Cardiac fibroblast (primary cell): ENCODE measurements at regions not wholly inside any gene's neighbourhood (a gene's known extent, or its start where the extent isn't known, plus 50 kb on each side); places are given as distances from the start of the nearest gene placed in this dataset.
A peak's percentile ranks its signal among the peaks of the same experiment; 100 is the strongest.

Source experiments
- DNase-seq, 2 donors: peaks; one replicate each; pipeline versions ENCODE4 v3.0.0 to v3.0.0-alpha.2; 2010; ENCODE audit warnings: low read depth in 2 of 2
- H3K4me3 ChIP-seq, 2 donors: replicated peaks in 1 of 2; 1 replicate in 1 of 2; 2 replicates in 1 of 2; pipeline ENCODE4 v1.5.1; 2011; ENCODE audit warnings: low read depth in 2 of 2, low read length in 2 of 2, mild to moderate bottlenecking in 2 of 2, moderate library complexity in 1 of 2
- TF ChIP-seq, protein P1 (sequence below): IDR thresholded peaks from one replicate; pipeline ENCODE4 v1.5.1; 2011; ENCODE audit warnings: low read depth, mild to moderate bottlenecking, low read length, inconsistent platforms

DNA sequence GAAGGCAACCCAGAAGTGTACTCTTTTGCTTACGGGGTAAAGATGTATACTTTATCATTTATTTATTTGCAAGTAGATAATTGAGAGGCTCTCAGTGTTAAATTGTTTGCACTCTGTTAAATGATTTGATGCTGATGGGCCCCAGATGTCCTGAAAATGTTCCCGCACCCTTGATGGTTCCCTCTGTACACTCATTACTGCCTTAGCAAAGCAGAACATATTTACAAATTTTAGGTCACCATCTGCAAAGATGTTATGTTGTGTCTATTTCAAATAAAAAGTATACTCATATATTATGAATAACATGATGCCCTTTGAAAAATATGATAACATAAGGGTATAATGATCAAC is 240.5 kb upstream of the SNX7 start:
- TF ChIP-seq, protein P1, sequence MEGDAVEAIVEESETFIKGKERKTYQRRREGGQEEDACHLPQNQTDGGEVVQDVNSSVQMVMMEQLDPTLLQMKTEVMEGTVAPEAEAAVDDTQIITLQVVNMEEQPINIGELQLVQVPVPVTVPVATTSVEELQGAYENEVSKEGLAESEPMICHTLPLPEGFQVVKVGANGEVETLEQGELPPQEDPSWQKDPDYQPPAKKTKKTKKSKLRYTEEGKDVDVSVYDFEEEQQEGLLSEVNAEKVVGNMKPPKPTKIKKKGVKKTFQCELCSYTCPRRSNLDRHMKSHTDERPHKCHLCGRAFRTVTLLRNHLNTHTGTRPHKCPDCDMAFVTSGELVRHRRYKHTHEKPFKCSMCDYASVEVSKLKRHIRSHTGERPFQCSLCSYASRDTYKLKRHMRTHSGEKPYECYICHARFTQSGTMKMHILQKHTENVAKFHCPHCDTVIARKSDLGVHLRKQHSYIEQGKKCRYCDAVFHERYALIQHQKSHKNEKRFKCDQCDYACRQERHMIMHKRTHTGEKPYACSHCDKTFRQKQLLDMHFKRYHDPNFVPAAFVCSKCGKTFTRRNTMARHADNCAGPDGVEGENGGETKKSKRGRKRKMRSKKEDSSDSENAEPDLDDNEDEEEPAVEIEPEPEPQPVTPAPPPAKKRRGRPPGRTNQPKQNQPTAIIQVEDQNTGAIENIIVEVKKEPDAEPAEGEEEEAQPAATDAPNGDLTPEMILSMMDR, result no peak
- no peak overlapping the region for H3K4me3 ChIP-seq
- DNase-seq, result no peak

DNA sequence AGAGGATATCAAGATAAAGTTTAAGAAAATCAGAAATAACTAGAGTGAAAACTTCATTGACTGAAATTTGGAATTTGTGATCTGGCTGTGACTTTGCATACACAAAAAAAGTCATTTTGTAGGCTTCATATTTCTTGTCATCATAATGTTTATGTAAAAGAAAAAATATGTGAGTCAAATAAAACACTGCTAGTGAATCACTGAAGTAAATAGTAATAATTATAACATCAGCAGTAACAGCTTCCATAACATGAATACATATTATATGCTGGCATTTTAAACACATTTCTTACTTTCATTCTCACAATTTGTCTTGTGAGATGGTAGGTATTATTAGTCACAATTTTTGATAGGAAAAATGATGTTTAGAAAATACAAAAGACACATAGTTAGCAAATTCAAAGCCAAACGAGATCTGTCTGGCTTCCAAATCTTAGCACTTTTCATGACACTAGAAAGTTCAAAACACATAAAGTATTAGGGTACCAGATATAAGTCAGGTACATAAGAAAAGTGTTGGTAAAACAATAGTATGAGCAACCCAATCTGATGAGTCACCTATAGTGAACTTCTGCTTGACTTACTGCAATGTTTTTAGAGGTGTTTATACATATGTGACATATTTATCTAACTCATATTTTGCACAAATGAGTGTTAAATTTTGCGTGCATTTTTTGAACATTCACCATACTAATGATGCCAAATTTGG is 241.0 kb upstream of the SNX7 start:
- TF ChIP-seq, protein P1, result no peak
- peak; percentile 10 to 55 for DNase-seq
- H3K4me3 ChIP-seq, result no peak overlapping the region

DNA sequence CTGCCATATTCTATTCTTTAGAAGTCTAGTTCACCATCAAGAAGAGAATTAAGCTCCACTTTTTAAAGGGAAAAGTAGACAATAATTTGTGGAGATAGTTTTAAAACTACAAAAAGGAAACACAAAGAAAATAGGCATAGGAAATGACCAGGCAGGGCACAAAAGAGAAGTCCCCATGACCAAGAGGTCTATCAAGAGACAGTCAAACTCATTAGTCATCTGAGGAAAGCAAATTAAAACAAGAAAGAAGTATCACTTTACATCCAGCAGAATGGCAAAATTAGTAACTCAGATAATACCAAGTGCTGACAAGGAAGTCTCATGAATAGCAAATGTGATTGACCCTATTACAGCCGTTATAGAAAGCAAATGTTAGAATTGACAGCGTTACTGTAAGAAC is 243.7 kb upstream of the SNX7 start:
- DNase-seq, result no peak
- no peak overlapping the region for H3K4me3 ChIP-seq
- TF ChIP-seq, protein P1, result no peak

DNA sequence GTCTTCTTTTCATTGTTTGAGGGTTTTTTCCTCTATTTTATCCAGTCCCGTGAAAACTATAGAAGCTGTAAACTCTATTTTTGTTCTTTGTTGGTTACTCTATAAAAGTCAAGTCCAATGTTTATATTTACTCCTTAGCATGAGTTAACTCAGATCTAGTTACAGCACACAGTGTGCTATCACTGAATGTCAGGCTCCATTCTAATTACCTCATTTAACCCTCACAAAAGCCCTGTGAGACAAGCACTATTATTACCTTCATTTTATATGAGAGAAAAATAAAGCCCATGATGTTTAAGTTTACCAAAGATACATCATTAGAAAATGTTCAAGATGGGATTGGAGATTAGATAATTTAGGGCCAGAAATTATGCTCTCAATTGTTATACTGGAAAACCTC is 251.4 kb upstream of the SNX7 start:
- TF ChIP-seq, protein P1, result no peak
- H3K4me3 ChIP-seq, result no peak overlapping the region
- DNase-seq, result no peak

DNA sequence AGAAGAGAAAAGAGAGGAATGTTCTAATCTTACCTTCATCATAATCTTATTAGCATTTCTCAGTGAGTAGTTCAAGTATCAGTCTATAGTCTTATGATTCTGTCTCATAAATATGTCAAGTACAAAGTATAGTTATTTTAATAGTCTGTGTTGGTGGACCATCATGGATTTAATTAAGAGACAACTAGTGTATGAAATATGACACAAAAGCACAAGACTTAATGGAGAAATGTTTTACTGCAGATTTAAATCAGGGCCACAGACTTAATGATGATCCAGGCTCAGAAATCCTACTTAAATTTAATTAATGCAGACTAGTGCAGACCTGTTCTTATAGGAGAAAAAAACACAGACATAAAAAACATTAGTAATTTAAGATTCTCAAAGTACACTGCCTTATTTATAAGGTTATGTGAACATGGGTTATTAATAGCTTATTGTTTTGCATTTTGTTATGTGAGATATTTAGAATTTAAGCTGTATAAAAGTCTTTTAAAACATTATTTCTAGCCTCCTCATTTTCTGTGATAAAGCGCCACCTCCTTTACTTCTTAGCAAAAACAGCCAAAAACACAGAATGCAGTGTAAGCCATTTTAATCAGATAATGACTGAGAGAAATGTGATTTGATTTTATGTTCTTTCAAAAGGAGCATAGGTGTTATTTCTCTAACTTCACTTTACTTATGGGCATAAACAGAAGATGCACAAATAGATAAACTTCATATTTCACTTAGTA is 255.0 kb upstream of the SNX7 start:
- TF ChIP-seq, protein P1, result no peak
- DNase-seq, result peak in 1 of 2 donors; percentile 15
- no peak overlapping the region for H3K4me3 ChIP-seq

DNA sequence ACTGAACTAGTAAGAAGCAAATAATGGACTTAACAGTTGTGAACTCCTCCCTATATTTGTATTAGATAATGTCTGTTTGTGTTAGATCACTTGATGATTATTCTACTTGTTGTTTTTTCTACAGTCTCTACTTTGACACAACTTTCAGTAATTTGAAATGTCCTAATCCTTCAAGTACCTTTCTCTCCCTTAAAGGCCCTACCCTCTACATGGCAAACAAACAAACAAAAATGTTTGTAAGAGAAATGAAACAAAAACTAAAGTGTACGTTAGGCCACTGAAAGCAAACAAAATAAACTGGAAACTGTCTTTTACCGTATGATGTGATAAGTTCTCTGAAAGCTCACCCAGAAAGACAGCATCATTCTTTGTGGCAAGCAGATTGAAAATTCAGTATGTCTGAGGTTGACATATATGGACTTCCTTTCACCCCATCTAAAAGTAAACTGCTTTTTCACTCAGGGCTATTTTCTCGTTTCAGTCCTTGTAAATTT is 255.9 kb upstream of the SNX7 start:
- TF ChIP-seq, protein P1, result no peak
- DNase-seq, result peak in 1 of 2 donors; percentile 20
- H3K4me3 ChIP-seq, result no peak overlapping the region
